ENCODE measurements at regions not wholly inside any gene's neighbourhood (a gene's known extent, or its start where the extent isn't known, plus 50 kb on each side); places are given as distances from the start of the nearest gene placed in this dataset.

GRCh38 chr5:15159606-15160005, 288.0 kb upstream of the ANKH start:
- TF ChIP-seq CTCF (IDR thresholded peaks at IDR 0.05) (no peak), POLR2AphosphoS5 (IDR thresholded peaks at IDR 0.05) (no peak)
